GM21367 (cell line): ENCODE measurements at regions not wholly inside any gene's neighbourhood (a gene's known extent, or its start where the extent isn't known, plus 50 kb on each side); places are given as distances from the start of the nearest gene placed in this dataset.
"Not testable (repeated sequence)": the region's sequence is repeated elsewhere in the genome, so short reads cannot be mapped to it uniquely, and the experiment has no call there.

Experiments used
- ATAC-seq: cut with Tn5 transposase; IDR thresholded peaks from one replicate; pipeline ENCODE4 v1.9.1; 2021; ENCODE audit not compliant: unreplicated experiment

DNA sequence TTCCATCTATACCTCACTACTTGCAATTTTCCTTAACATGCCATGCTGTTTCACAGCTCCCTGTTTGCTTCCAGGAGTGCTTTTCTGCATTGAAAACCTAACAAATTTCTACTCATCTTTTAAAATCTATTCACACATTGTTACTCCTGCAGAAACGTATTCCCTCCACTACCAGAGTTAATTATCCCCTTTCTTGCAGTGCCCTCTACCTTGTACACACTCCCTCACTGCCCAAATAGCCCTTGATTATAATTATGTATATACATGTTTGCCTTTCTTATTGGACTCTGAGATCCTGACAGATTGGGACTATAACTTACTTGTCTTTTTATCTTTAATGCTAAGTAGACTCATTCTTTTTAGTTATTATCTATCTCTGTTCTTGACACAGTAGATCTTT, 325.0 kb downstream of the OXSM start:
- ATAC-seq, result no peak

- peak; percentile 58 for ATAC-seq
Observed at GRCh38 chr3:26118165-26118564, 328.3 kb downstream of the OXSM start.

DNA sequence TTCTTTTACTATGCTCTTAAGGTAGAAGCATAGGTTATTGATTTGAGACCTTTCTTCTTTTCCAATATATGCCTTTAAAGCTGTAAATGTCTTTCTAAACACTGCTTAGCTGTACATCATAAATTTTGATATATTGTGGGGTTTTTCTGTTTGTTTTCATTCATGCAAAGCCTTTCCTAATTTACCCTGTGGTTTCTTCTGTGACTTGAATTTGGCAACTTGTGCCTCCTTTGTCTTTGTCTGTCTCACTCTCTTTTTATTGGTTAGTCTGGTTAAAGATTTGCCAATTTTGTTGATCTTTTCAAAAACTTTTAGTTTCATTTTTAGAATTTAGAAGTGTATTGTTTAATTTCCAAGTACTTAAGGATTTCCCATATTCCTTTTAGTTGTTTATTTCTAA, 343.1 kb downstream of the OXSM start:
- no peak for ATAC-seq

DNA sequence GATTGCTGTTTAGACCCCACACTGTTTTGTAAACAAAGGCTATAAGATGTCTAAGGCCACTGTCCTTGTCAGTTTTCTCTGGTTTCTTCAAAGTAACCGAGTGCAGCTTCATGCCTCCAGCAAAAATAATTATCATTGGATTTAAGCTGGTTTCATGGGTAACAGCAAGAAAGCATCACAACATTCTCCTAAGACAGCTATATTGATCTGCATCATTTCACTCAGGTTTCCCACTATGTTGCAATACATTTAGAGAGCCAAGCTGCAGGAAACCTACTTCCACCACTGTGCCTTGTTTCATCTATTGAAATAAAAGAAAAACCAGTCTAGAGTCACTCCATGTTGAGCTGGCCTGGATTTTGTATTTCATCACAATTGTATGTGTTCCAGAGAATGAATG, 351.4 kb downstream of the OXSM start:
- no peak for ATAC-seq

- ATAC-seq, result no peak
Observed at GRCh38 chr3:26145769-26146168, 355.9 kb downstream of the OXSM start.

DNA sequence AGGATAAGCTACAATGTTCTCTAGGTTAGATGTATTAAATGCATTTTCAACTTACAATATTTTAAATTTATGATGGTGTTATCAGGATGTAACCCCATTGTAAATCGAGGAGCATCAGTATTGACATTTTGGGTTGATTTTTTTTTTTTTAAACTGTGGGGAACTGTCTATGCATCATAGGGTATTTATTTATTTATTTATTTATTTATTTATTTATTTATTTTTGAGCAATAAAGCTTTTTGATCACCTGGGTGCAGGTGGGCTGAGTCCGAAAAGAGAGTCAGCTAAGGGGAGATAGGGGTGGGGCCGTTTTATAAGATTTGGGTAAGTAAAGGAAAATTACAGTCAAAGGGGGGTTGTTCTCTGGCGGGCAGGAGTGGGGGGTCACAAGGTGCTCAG, 367.5 kb downstream of the OXSM start:
- not testable (repeated sequence) for ATAC-seq

DNA sequence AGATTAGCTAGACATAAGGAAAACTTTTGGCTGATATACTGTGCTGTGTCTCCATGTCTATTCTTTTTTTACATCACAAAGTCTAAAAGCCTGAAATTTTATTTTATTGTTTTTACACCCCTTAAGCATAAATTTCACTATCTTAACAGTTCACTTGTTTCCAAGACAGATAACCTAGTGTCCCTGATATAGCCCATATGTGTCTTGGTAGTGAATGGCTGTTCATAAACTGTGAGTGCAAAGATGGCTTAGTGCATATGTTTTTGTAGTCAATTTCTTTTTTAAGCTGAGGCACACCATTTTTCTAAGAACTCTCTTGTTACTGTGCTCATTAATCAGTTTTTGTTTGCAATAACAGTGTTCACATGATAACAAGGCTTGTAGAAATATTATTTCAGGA, 381.1 kb downstream of the OXSM start:
- ATAC-seq, result no peak

DNA sequence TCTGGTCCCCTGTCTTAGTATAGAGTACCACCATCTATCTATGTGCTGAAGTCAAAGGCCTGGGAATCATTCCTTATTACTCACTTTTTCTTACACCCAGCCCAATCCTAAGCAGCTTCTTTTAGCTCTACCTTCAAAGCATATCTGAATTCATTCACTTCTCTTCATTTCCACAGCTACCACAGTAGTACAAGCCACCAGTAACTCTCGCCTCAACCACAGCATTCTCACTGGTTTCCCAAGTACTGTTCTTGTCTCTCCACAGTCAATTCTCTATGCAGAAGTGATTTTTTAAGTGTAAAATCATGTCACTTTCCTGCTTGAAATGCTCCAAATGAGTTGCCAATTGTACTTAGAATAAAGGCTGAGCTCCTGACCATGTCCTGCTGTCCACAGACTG, 401.7 kb downstream of the OXSM start:
- no peak for ATAC-seq

- no peak for ATAC-seq
Observed at GRCh38 chr3:26193558-26193957, 403.7 kb downstream of the OXSM start.

- no peak for ATAC-seq
Observed at GRCh38 chr3:26196781-26197180, 406.9 kb downstream of the OXSM start.

- no peak for ATAC-seq
Observed at GRCh38 chr3:26198609-26199008, 408.7 kb downstream of the OXSM start.

DNA sequence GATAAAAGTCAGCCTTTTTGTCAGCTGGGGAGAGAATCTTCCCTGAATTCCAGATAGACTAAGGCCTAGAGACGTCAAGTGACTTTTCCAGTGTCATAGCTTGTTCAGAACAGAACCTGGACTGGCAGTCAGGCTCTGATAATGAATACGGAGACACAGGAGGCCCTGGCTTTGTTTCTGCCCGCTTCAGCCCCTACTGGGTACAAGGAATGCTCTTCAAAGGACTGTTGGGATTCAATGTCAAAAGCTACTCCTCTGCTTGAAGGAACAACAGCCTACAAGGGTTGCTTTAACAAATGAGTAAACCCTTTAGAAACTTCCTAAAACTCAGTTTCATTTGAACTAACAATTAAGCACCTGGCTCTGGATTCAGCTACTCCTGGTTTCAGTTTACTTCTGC, 412.3 kb downstream of the OXSM start:
- no peak for ATAC-seq

DNA sequence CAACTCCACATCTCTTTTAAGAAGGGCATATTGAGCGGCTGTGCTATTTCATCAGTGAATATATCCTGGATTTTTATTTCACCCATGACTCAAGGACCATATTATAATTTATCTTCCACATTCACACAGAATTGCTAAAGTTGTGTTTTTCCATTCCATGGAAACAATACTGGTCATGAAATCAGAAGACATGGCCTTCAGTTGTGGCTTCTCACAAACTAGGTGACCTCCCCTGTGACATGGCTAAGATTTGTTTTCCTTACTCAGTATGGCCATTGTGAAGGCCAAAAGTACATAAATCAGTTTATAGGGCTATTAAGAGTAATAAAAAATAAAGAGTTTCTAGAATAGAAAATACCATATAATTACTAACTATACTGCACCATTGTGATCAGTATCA, 415.6 kb downstream of the OXSM start:
- no peak for ATAC-seq

- no peak for ATAC-seq
Observed at GRCh38 chr3:26208201-26208600, 414.4 kb upstream of the LRRC3B start.

GRCh38 chr3:26229801-26230200, 392.8 kb upstream of the LRRC3B start:
- no peak for ATAC-seq

DNA sequence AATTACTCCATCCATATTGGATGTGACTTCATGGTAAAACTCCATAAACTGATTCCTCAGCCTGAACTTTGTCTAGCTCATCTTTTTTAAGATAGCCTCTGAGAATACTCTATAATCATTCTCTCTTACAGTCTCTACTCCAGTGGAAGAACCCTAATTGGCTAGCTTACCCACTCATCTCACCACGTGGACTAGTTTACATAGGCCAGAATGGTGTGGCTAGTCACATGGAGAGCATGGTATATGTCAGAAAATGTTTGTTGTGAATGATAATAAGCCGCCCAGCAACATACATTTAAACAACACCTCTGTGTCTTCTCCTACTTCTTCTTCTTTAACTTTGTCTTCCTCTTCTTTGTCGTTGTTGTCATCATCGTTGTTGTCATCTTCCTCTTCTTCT, 389.2 kb upstream of the LRRC3B start:
- ATAC-seq, result no peak

- ATAC-seq, result no peak
Observed at GRCh38 chr3:26236531-26236930, 386.0 kb upstream of the LRRC3B start.

- no peak for ATAC-seq
Observed at GRCh38 chr3:26237036-26237682, 385.4 kb upstream of the LRRC3B start.

DNA sequence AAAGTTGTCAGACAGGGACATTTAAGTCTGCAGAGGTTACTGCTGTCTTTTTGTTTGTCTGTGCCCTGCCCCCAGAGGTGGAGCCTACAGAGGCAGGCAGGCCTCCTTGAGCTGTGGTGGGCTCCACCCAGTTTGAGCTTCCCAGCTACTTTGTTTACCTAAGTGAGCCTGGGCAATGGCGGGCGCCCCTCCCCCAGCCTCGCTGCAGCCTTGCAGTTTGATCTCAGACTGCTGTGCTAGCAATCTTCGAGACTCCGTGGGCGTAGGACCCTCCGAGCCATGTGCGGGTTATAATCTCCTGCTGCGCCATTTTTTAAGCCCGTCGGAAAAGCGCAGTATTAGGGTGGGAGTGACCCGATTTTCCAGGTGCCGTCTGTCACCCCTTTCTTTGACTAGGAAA, 378.0 kb upstream of the LRRC3B start:
- ATAC-seq, result not testable (repeated sequence)

- ATAC-seq, result no peak
Observed at GRCh38 chr3:26245236-26245635, 377.3 kb upstream of the LRRC3B start.

DNA sequence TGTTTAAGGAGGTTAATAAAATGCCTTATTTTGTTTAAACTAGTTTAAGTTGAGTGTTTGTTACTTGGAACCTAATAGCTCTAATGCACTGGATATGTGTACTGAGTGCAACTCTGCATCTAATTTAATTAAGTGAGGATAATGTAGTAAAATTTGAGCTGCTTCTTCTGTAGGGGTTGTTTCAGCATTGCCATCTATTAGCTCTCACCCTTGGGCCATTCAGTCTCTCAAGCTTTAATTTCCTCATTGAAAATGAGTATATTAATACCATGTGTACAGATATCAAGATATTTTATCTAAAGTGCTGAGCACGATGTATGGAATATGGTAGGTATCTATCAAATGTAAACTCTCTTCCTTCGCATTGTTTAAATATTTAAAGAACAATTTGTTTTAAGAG, 375.7 kb upstream of the LRRC3B start:
- ATAC-seq, result no peak

DNA sequence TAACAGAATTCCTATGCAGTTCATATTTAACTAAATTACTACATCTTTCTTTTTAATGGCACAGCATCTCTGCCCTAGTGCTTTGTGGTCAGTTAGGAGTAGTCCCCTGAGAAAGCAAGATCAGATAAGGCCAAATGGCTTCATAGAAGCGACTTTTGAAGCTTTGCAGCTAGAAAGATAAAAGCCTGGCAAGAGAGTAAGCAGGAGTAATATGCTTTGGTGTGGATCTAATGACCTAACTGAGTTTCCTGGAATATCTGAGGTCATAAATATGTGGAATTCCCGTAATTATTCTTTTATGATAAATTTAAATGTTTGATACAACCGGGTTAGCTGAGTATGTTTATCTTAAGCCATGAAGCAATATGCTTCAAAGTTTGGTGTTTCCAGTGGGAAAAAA, 374.9 kb upstream of the LRRC3B start:
- no peak for ATAC-seq

GRCh38 chr3:26252001-26252400, 370.6 kb upstream of the LRRC3B start:
- no peak for ATAC-seq

DNA sequence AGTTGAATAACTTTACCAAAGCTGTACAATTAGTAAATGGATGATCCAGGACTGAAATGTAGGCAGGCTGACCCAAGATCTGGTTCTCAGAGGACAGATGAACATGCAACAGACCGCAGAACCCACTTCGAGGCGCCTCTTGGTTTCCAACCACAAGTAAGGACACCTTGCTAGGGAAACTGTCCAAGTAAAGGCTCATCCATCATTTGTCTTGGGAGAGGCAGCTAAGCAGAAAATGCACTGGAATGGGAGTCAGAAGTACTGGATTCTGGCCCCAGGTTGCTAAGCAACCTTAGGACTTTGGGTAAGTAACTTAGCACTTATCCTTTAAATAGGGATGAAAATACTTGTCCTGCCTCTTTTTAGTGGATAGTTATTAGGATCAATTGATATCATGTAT, 366.3 kb upstream of the LRRC3B start:
- ATAC-seq, result no peak
